K562 (cell line): ENCODE measurements at regions not wholly inside any gene's neighbourhood (a gene's known extent, or its start where the extent isn't known, plus 50 kb on each side); places are given as distances from the start of the nearest gene placed in this dataset.

Source experiments
- C11orf30 ChIP-seq: fragments of 450-650 bp; IDR thresholded peaks from 2 replicates; pipeline ENCODE4 v1.6.1; 2016; ENCODE audit warnings: low read depth, mild to moderate bottlenecking
- MNT ChIP-seq, 2 experiments: fragments of 450-650 bp; conservative IDR thresholded peaks; 2 replicates each; pipeline ENCODE4 v1.6.1; 2017; ENCODE audit warnings: mild to moderate bottlenecking in 2 of 2, moderate library complexity in 2 of 2
- RAD51 ChIP-seq: fragments of 450-650 bp; IDR thresholded peaks from 2 replicates; pipeline ENCODE4 v1.7.1; 2016; ENCODE audit warnings: low read depth, mild to moderate bottlenecking, borderline replicate concordance
- TF ChIP-seq, protein P1 (sequence below): IDR thresholded peaks from 2 replicates; pipeline ENCODE4 v1.6.1; 2011; ENCODE audit warnings: borderline replicate concordance, low read depth, mild to moderate bottlenecking, moderate library complexity, low read length; ENCODE audit not compliant: insufficient read depth, poor library complexity, severe bottlenecking
- TF ChIP-seq, protein P2 (sequence below): fragments of 250-450 bp; sonication (Bioruptor Pico); IDR thresholded peaks from 2 replicates; pipeline ENCODE4 v1.5.0; 2021
- TF ChIP-seq, protein P3 (sequence below): sonication (generic); formaldehyde crosslinking; IDR thresholded peaks from 2 replicates; pipeline ENCODE4 v1.9.0; 2022; ENCODE audit warnings: mild to moderate bottlenecking, missing genetic modification reagents
- TF ChIP-seq, protein P4 (sequence below): fragments of 450-650 bp; IDR thresholded peaks from 2 replicates; pipeline ENCODE4 v1.6.1; 2016; ENCODE audit warnings: antibody characterized with exemption

DNA sequence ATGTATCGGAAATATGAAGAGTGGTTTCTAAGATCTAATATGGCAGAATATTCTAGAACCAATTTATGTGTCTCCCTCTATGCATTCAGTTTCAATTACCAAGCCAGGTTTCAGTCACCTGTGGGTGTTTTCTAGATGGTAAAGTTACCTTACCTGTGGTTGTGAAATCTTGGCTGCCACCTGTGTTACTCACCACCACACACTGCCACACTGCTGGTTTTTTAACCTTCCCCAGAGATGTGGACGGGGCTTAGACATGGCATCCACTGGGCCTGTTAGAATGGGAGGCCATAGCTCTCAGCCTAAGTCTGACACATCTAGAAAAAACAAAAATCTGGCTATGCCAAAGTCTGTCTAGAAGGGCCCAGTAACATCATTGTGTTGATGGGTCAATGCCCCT is 896.5 kb upstream of the PABPC4L start (continued):
- no peak for TF ChIP-seq MNT (conservative IDR thresholded peaks at IDR 0.05)
- TF ChIP-seq, protein P1, sequence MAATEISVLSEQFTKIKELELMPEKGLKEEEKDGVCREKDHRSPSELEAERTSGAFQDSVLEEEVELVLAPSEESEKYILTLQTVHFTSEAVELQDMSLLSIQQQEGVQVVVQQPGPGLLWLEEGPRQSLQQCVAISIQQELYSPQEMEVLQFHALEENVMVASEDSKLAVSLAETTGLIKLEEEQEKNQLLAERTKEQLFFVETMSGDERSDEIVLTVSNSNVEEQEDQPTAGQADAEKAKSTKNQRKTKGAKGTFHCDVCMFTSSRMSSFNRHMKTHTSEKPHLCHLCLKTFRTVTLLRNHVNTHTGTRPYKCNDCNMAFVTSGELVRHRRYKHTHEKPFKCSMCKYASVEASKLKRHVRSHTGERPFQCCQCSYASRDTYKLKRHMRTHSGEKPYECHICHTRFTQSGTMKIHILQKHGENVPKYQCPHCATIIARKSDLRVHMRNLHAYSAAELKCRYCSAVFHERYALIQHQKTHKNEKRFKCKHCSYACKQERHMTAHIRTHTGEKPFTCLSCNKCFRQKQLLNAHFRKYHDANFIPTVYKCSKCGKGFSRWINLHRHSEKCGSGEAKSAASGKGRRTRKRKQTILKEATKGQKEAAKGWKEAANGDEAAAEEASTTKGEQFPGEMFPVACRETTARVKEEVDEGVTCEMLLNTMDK: no peak
- TF ChIP-seq, protein P2, sequence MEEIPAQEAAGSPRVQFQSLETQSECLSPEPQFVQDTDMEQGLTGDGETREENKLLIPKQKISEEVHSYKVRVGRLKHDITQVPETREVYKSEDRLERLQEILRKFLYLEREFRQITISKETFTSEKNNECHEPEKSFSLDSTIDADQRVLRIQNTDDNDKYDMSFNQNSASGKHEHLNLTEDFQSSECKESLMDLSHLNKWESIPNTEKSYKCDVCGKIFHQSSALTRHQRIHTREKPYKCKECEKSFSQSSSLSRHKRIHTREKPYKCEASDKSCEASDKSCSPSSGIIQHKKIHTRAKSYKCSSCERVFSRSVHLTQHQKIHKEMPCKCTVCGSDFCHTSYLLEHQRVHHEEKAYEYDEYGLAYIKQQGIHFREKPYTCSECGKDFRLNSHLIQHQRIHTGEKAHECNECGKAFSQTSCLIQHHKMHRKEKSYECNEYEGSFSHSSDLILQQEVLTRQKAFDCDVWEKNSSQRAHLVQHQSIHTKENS (CRISPR knock-in tag): no peak
- TF ChIP-seq, protein P3, sequence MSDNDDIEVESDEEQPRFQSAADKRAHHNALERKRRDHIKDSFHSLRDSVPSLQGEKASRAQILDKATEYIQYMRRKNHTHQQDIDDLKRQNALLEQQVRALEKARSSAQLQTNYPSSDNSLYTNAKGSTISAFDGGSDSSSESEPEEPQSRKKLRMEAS (CRISPR knock-in tag): no peak
- no peak for TF ChIP-seq RAD51
- no peak for TF ChIP-seq C11orf30
- TF ChIP-seq, protein P4, sequence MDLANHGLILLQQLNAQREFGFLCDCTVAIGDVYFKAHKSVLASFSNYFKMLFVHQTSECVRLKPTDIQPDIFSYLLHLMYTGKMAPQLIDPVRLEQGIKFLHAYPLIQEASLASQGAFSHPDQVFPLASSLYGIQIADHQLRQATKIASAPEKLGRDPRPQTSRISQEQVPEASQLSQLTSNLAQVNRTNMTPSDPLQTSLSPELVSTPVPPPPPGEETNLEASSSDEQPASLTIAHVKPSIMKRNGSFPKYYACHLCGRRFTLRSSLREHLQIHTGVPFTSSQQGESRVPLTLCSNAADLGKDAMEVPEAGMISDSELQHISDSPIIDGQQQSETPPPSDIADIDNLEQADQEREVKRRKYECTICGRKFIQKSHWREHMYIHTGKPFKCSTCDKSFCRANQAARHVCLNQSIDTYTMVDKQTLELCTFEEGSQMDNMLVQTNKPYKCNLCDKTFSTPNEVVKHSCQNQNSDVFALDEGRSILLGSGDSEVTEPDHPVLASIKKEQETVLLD: no peak
